ENCODE measurements at regions not wholly inside any gene's neighbourhood (a gene's known extent, or its start where the extent isn't known, plus 50 kb on each side); places are given as distances from the start of the nearest gene placed in this dataset.

- TF ChIP-seq CTCF (IDR thresholded peaks at IDR 0.05 in 2 of 3, conservative IDR thresholded peaks at IDR 0.05 in 1 of 3; ENCODE audit: control insufficient read depth in 2 of 3, extremely low read depth in 1 of 3, insufficient read depth in 1 of 3, low read depth in 3 of 3, low read length in 3 of 3), result no peak
- no peak for TF ChIP-seq SRF (IDR thresholded peaks at IDR 0.05; ENCODE audit: low read depth in 2 of 2, low read length in 2 of 2)
- no peak for TF ChIP-seq ZBTB40 (IDR thresholded peaks at IDR 0.05; ENCODE audit: borderline replicate concordance)
- no peak for TF ChIP-seq GABPA (IDR thresholded peaks at IDR 0.05; ENCODE audit: low read depth)
- no peak for TF ChIP-seq POLR2A (IDR thresholded peaks at IDR 0.05; ENCODE audit: low read depth, low read length)
- TF ChIP-seq ZNF24 (IDR thresholded peaks at IDR 0.05), result no peak
Measured at GRCh38 chr2:56099963-56100362, 83.8 kb upstream of the CCDC85A start.

All from GM12878 (cell line).